ENCODE measurements at regions not wholly inside any gene's neighbourhood (a gene's known extent, or its start where the extent isn't known, plus 50 kb on each side); places are given as distances from the start of the nearest gene placed in this dataset.

GRCh38 chr5:74360535-74361210 is 279.9 kb downstream of the ENC1 start:
- TF ChIP-seq CTCF (IDR thresholded peaks at IDR 0.05 in 2 of 3, conservative IDR thresholded peaks at IDR 0.05 in 1 of 3; ENCODE audit: control insufficient read depth in 2 of 3, extremely low read depth in 1 of 3, insufficient read depth in 1 of 3, low read depth in 3 of 3, low read length in 3 of 3) (no peak), NKRF (conservative IDR thresholded peaks at IDR 0.05) (no peak), MAX (IDR thresholded peaks at IDR 0.05; ENCODE audit: low read depth, low read length) (no peak), TCF12 (IDR thresholded peaks at IDR 0.05; ENCODE audit: low read depth, low read length) (no peak), TCF3 (IDR thresholded peaks at IDR 0.05; ENCODE audit: borderline replicate concordance, insufficient read depth, low read depth, low read length) (no peak)
